Esophagus (tissue), 2 donors: ENCODE measurements at regions not wholly inside any gene's neighbourhood (a gene's known extent, or its start where the extent isn't known, plus 50 kb on each side); places are given as distances from the start of the nearest gene placed in this dataset.

ENCODE experiments used
- H3K27ac ChIP-seq, 2 donors: one replicate each; pipeline ENCODE4 v1.5.1; 2013; ENCODE audit warnings: low read depth in 2 of 2, mild to moderate bottlenecking in 2 of 2, inconsistent platforms in 1 of 2, low read length in 1 of 2, moderate library complexity in 1 of 2
- H3K27me3 ChIP-seq, 2 donors: one replicate each; pipeline ENCODE4 v1.6.1; 2013; ENCODE audit warnings: low read length in 2 of 2, control low read depth in 1 of 2, mild to moderate bottlenecking in 1 of 2; ENCODE audit not compliant: insufficient read depth in 2 of 2, control insufficient read depth in 1 of 2
- H3K36me3 ChIP-seq, 2 donors: one replicate each; pipeline ENCODE4 v1.6.1; 2013; ENCODE audit warnings: low read length in 1 of 2; ENCODE audit not compliant: control insufficient read depth in 2 of 2, insufficient read depth in 2 of 2
- H3K4me1 ChIP-seq, 2 donors: one replicate each; pipeline ENCODE4 v1.6.1; 2013; ENCODE audit warnings: low read length in 1 of 2; ENCODE audit not compliant: control insufficient read depth in 2 of 2, insufficient read depth in 2 of 2
- H3K4me3 ChIP-seq, 2 donors: one replicate each; pipeline ENCODE4 v1.5.1; 2013; ENCODE audit warnings: low read length in 2 of 2, mild to moderate bottlenecking in 2 of 2, low read depth in 1 of 2, moderate library complexity in 1 of 2
- H3K9me3 ChIP-seq, 2 donors: one replicate each; pipeline ENCODE4 v1.6.1; 2013; ENCODE audit warnings: mild to moderate bottlenecking in 2 of 2, low read depth in 1 of 2, low read length in 1 of 2, moderate library complexity in 1 of 2; ENCODE audit not compliant: control insufficient read depth in 2 of 2, insufficient read depth in 1 of 2
- WGBS, 2 donors: extraction: QIAGEN DNeasy Blood & Tissue Kit; methylation state at CpG; one replicate each; pipeline ENCODE4 v1.1.7; 2013; 5-methylcytosine and 5-hydroxymethylcytosine counted together
- donor health status: healthy with polysubstance abuse.
- donor health status: Bipolar disorder and iron deficiency.

GRCh38 chr11:119533921-119534736 lies 111.2 kb upstream of the THY1 start:
- Histone ChIP-seq H3K4me3 (no peak overlapping the region), H3K36me3 (no peaks in the 10 kb centered on the region), H3K9me3 (no peaks in the 10 kb centered on the region), H3K27ac (no peak overlapping the region), H3K4me1 (no peaks in the 10 kb centered on the region), H3K27me3 (no peaks in the 10 kb centered on the region)
- WGBS, 2 donors: 23 to 27% methylated on average over 13 of the region's 13 CpGs

GRCh38 chr11:119533462-119533861 lies 110.5 kb upstream of the THY1 start:
- Histone ChIP-seq H3K4me1 (no peaks in the 10 kb centered on the region), H3K4me3 (no peak overlapping the region), H3K27me3 (no peaks in the 10 kb centered on the region), H3K27ac (no peak overlapping the region), H3K9me3 (no peaks in the 10 kb centered on the region), H3K36me3 (no peaks in the 10 kb centered on the region)
- 54 to 58% methylated on average over 10 of the region's 10 CpGs for WGBS, 2 donors

GRCh38 chr11:119532551-119532950 lies 109.6 kb upstream of the THY1 start:
- Histone ChIP-seq H3K27me3 (no peaks in the 10 kb centered on the region), H3K4me3 (no peak overlapping the region), H3K4me1 (no peaks in the 10 kb centered on the region), H3K27ac (no peak overlapping the region), H3K36me3 (no peaks in the 10 kb centered on the region), H3K9me3 (no peaks in the 10 kb centered on the region)
- 78 to 86% methylated on average over 2 of the region's 2 CpGs for WGBS, 2 donors

GRCh38 chr11:119531623-119532022 lies 108.7 kb upstream of the THY1 start:
- H3K36me3 ChIP-seq: no peaks in the 10 kb centered on the region
- WGBS, 2 donors: 78 to 82% methylated on average over 8 of the region's 8 CpGs

DNA sequence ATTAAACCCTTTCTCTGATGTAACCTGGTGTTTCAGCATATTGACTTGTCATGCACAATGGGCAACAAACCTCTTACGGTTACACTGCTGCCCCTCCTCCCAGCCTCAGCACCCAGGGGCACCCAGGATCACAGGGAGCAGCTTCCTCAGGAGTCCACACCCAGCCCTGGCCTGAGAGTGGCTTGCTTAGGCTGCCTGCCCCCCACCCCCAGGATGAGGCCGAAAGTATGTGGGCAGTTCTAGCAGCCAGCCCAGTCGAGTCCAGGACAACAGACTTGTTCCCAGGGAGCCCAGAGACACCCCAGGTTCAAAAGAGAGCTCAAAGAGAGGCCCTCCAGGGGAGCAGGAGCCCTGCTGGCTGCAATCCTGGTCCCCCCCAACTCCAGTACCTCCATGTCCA lies 108.1 kb upstream of the THY1 start:
- H3K27me3 ChIP-seq: no peaks in the 10 kb centered on the region
- H3K9me3 ChIP-seq: no peaks in the 10 kb centered on the region
- H3K4me1 ChIP-seq: no peaks in the 10 kb centered on the region
- H3K36me3 ChIP-seq: no peaks in the 10 kb centered on the region
- H3K27ac ChIP-seq: no peak overlapping the region
- H3K4me3 ChIP-seq: no peak overlapping the region
- WGBS, 2 donors: 73 to 86% methylated on average over 3 of the region's 3 CpGs

More at GRCh38 chr11:119531623-119532022, 108.7 kb upstream of the THY1 start:
- H3K4me1 ChIP-seq: no peaks in the 10 kb centered on the region
- no peak overlapping the region for H3K27ac ChIP-seq
- no peaks in the 10 kb centered on the region for H3K27me3 ChIP-seq
- no peak overlapping the region for H3K4me3 ChIP-seq
- H3K9me3 ChIP-seq: no peaks in the 10 kb centered on the region

DNA sequence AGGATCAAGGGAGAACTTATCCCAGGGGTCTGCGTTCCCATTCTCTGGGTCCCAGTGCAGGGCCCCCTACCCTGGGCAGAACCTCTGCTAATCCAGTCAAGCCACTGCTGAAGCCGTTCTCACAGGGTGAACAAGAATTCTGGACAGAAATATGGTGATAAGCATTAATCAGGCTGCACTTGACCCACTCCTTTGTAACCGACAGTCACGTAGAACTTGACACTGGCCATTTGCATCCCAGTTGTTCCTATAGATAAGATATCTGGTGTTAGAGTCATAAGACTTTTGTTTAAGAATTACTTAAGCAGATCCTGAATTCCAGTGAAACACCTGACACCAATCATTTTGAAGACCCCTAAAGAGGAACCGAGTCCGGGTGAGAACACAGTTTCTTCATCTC lies 107.5 kb upstream of the THY1 start:
- Histone ChIP-seq H3K36me3 (no peaks in the 10 kb centered on the region), H3K4me3 (no peak overlapping the region), H3K9me3 (no peaks in the 10 kb centered on the region), H3K4me1 (no peaks in the 10 kb centered on the region), H3K27ac (no peak overlapping the region), H3K27me3 (no peaks in the 10 kb centered on the region)
- WGBS, 2 donors: 75 to 84% methylated on average over 6 of the region's 6 CpGs

GRCh38 chr11:119529936-119530335 lies 107.0 kb upstream of the THY1 start:
- H3K4me3 ChIP-seq: no peak overlapping the region
- no peak overlapping the region for H3K27ac ChIP-seq
- H3K27me3 ChIP-seq: no peaks in the 10 kb centered on the region
- H3K4me1 ChIP-seq: no peaks in the 10 kb centered on the region
- 45 to 69% methylated on average over 4 of the region's 4 CpGs for WGBS, 2 donors
- no peaks in the 10 kb centered on the region for H3K9me3 ChIP-seq
- H3K36me3 ChIP-seq: no peaks in the 10 kb centered on the region

DNA sequence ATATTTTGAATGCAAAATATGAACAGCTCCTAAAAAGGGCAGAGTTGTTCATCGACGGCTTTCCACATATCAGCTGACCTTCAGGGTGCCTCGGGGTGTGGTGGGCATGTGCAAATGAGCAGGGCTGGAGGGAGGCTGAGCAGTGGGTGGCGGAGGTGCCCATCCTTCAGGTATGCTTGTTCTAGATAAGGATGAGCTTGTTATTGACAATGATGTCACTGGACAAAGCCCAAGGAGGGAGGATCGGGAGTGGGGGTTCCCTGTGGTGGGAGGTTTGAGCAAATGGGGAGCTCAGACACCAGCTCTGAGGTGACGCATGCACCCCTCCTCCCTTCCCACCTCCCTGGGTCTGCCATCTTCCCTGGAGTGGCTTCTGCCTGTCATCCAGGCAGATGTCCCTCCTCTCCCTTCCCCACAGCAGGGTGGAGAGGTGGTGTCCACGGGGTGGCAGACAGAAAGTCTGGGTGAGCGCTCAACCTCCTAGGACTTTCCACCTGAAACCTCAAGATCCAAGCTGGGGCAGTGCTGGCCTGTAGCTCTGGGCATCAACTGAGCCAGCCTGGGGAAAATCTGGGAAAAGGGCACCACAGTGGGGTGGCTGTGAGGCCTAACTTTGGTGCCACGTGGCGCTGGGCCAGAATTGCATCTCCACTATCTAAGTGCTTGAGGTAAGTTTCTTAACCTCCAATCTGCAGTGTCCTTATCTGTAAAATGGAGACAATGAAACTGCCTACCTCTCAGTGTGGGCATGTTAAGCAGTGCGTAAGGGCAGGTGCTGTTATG lies 106.3 kb upstream of the THY1 start:
- no peaks in the 10 kb centered on the region for H3K27me3 ChIP-seq
- H3K4me3 ChIP-seq: no peak overlapping the region
- H3K27ac ChIP-seq: no peak overlapping the region
- H3K9me3 ChIP-seq: no peaks in the 10 kb centered on the region
- no peaks in the 10 kb centered on the region for H3K4me1 ChIP-seq
- 81 to 84% methylated on average over 11 of the region's 11 CpGs for WGBS, 2 donors
- no peaks in the 10 kb centered on the region for H3K36me3 ChIP-seq

DNA sequence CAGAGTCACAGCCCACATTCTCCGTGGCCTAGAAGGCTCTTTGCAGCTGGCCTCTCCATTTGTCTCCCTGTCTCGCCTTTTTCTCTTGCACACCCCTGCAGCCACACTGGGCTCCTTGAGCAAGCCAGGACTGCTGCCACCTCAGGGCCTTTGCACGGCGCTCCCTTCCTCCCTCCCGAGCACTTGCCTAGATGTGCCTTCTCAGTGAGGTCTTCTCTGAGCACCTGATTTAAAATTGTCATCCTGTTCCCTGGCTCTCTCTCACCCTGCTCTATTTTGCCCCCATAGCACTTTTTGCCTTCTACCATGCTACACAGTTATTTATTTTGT lies 102.9 kb upstream of the THY1 start:
- no peak overlapping the region for H3K4me3 ChIP-seq
- H3K36me3 ChIP-seq: no peaks in the 10 kb centered on the region
- peaks cover 0 to 1% of the 10 kb centered on the region in 2 donors for H3K9me3 ChIP-seq
- H3K27me3 ChIP-seq: no peaks in the 10 kb centered on the region
- WGBS, 2 donors: 89 to 98% methylated on average over 5 of the region's 5 CpGs
- H3K27ac ChIP-seq: no peak overlapping the region
- no peaks in the 10 kb centered on the region for H3K4me1 ChIP-seq
